Neural progenitor cell (in vitro differentiated cells): ENCODE measurements at regions not wholly inside any gene's neighbourhood (a gene's known extent, or its start where the extent isn't known, plus 50 kb on each side); places are given as distances from the start of the nearest gene placed in this dataset.

Experiments used
- DNase-seq: peaks from one replicate; pipeline ENCODE4 v3.0.0-alpha.2; 2016; ENCODE audit warnings: low spot score
- H2AFZ ChIP-seq: fragments of 200-600 bp; sonication (generic); replicated peaks from 2 replicates; pipeline ENCODE4 v1.6.1; 2016; ENCODE audit warnings: antibody characterized with exemption
- H3F3A ChIP-seq: fragments of 200-600 bp; sonication (generic); 2 replicates; pipeline ENCODE4 v1.6.1; 2016; ENCODE audit warnings: antibody characterized with exemption, low read depth
- H3K27ac ChIP-seq: fragments of 200-600 bp; sonication (generic); 2 replicates; pipeline ENCODE4 v1.5.1; 2016; ENCODE audit warnings: mild to moderate bottlenecking
- H3K27me3 ChIP-seq: fragments of 200-600 bp; sonication (generic); 2 replicates; pipeline ENCODE4 v1.6.1; 2016; ENCODE audit warnings: mild to moderate bottlenecking, moderate library complexity
- H3K36me3 ChIP-seq: fragments of 200-600 bp; sonication (generic); 2 replicates; pipeline ENCODE4 v1.5.1; 2016
- H3K4me1 ChIP-seq: fragments of 200-600 bp; sonication (generic); 2 replicates; pipeline ENCODE4 v1.6.1; 2016; ENCODE audit warnings: mixed run types
- H3K4me2 ChIP-seq: fragments of 200-600 bp; sonication (generic); 2 replicates; pipeline ENCODE4 v1.6.1; 2016
- H3K4me3 ChIP-seq: fragments of 200-600 bp; sonication (generic); 2 replicates; pipeline ENCODE4 v1.5.1; 2016
- H3K79me2 ChIP-seq: fragments of 200-600 bp; sonication (generic); 2 replicates; pipeline ENCODE4 v1.6.1; 2016; ENCODE audit warnings: low read depth
- H3K9ac ChIP-seq: fragments of 200-600 bp; sonication (generic); 2 replicates; pipeline ENCODE4 v1.6.1; 2016
- H3K9me3 ChIP-seq: fragments of 200-600 bp; sonication (generic); 2 replicates; pipeline ENCODE4 v1.5.1; 2016; ENCODE audit warnings: low read depth
- H4K20me1 ChIP-seq: fragments of 200-600 bp; sonication (generic); 2 replicates; pipeline ENCODE4 v1.6.1; 2016; ENCODE audit warnings: low read depth
- H3K27ac Mint-ChIP-seq: 3 replicates; pipeline ENCODE4 v1.8.0; 2021; ENCODE audit warnings: mixed read lengths
- H3K27me3 Mint-ChIP-seq: 2 replicates; pipeline ENCODE4 v1.8.0; 2022; ENCODE audit warnings: low read depth, mild to moderate bottlenecking, inconsistent platforms, moderate library complexity, mixed read lengths; ENCODE audit not compliant: insufficient read depth
- H3K36me3 Mint-ChIP-seq: 3 replicates; pipeline ENCODE4 v1.8.0; 2021; ENCODE audit warnings: mixed read lengths
- H3K4me1 Mint-ChIP-seq: 3 replicates; pipeline ENCODE4 v1.8.0; 2021; ENCODE audit warnings: mixed read lengths
- H3K4me3 Mint-ChIP-seq: 3 replicates; pipeline ENCODE4 v1.8.0; 2021; ENCODE audit warnings: mild to moderate bottlenecking, moderate library complexity, mixed read lengths
- H3K9me3 Mint-ChIP-seq: 3 replicates; pipeline ENCODE4 v1.8.0; 2020; ENCODE audit warnings: mixed read lengths
- CTCF ChIP-seq: fragments of 200-600 bp; sonication (generic); IDR thresholded peaks from 2 replicates; pipeline ENCODE4 v1.5.1; 2017; ENCODE audit warnings: antibody characterized with exemption, mild to moderate bottlenecking
- EZH2 ChIP-seq: fragments of 200-600 bp; sonication (generic); IDR thresholded peaks from 2 replicates; pipeline ENCODE4 v1.6.1; 2017; ENCODE audit warnings: antibody characterized with exemption, mild to moderate bottlenecking, moderate library complexity
- EZH2phosphoT487 ChIP-seq: fragments of 200-600 bp; sonication (generic); IDR thresholded peaks from 2 replicates; pipeline ENCODE4 v1.6.1; 2017; ENCODE audit warnings: antibody characterized with exemption

- no peaks in the 10 kb centered on the region for H3K79me2 ChIP-seq
- H3K27me3 Mint-ChIP-seq, result no peaks in the 10 kb centered on the region
- no peak overlapping the region for H3K9ac ChIP-seq
- no peaks in the 10 kb centered on the region for H3F3A ChIP-seq
- TF ChIP-seq EZH2, result no peak
- no peak for TF ChIP-seq CTCF
- TF ChIP-seq EZH2phosphoT487, result no peak
- H3K4me2 ChIP-seq, result no peak overlapping the region
- H3K36me3 ChIP-seq, result no peaks in the 10 kb centered on the region
- no peaks in the 10 kb centered on the region for H3K36me3 Mint-ChIP-seq
- H4K20me1 ChIP-seq, result no peaks in the 10 kb centered on the region
- no peak overlapping the region for H2AFZ ChIP-seq
- H3K9me3 Mint-ChIP-seq, result no peaks in the 10 kb centered on the region
- H3K9me3 ChIP-seq, result no peaks in the 10 kb centered on the region
- H3K27me3 ChIP-seq, result no peaks in the 10 kb centered on the region
- H3K27ac ChIP-seq, result no peak overlapping the region
- no peak overlapping the region for H3K4me3 ChIP-seq
- H3K4me1 ChIP-seq, result no peaks in the 10 kb centered on the region
- no peak overlapping the region for H3K4me3 Mint-ChIP-seq
- DNase-seq, result no peak
- H3K27ac Mint-ChIP-seq, result peak overlapping the region; percentile 40
- H3K4me1 Mint-ChIP-seq, result peaks cover 19% of the 10 kb centered on the region
These were observed 113.1 kb upstream of the FNDC3A start for GRCh38 chr13:48862572-48862971.

- no peaks in the 10 kb centered on the region for H3K27me3 Mint-ChIP-seq
- no peak overlapping the region for H3K27ac Mint-ChIP-seq
These were observed 111.6 kb upstream of the FNDC3A start for GRCh38 chr13:48864100-48864499.

GRCh38 chr13:48866249-48866648 lies 109.5 kb upstream of the FNDC3A start:
- H3K9me3 Mint-ChIP-seq, result no peaks in the 10 kb centered on the region
- no peaks in the 10 kb centered on the region for H3K27me3 Mint-ChIP-seq
- Histone ChIP-seq H3F3A (no peaks in the 10 kb centered on the region), H2AFZ (no peak overlapping the region), H3K4me1 (no peaks in the 10 kb centered on the region), H3K27me3 (no peaks in the 10 kb centered on the region), H3K36me3 (no peaks in the 10 kb centered on the region), H3K79me2 (no peaks in the 10 kb centered on the region), H3K9ac (no peak overlapping the region), H3K27ac (no peak overlapping the region), H4K20me1 (no peaks in the 10 kb centered on the region), H3K4me3 (no peak overlapping the region), H3K9me3 (no peaks in the 10 kb centered on the region), H3K4me2 (no peak overlapping the region)
- H3K4me3 Mint-ChIP-seq, result no peak overlapping the region
- DNase-seq, result no peak
- TF ChIP-seq EZH2 (no peak), CTCF (no peak), EZH2phosphoT487 (no peak)
- H3K27ac Mint-ChIP-seq, result no peak overlapping the region
- H3K36me3 Mint-ChIP-seq, result no peaks in the 10 kb centered on the region
- no peaks in the 10 kb centered on the region for H3K4me1 Mint-ChIP-seq

More at GRCh38 chr13:48864100-48864499, 111.6 kb upstream of the FNDC3A start:
- no peaks in the 10 kb centered on the region for H3K36me3 ChIP-seq
- TF ChIP-seq EZH2phosphoT487, result no peak
- no peak for TF ChIP-seq CTCF
- no peak for TF ChIP-seq EZH2
- H3K27ac ChIP-seq, result no peak overlapping the region
- H3K27me3 ChIP-seq, result no peaks in the 10 kb centered on the region
- H3K4me1 ChIP-seq, result no peaks in the 10 kb centered on the region
- peaks cover 7% of the 10 kb centered on the region for H3K4me1 Mint-ChIP-seq
- no peak overlapping the region for H3K4me3 ChIP-seq
- H3K79me2 ChIP-seq, result no peaks in the 10 kb centered on the region
- H4K20me1 ChIP-seq, result no peaks in the 10 kb centered on the region
- no peak overlapping the region for H3K9ac ChIP-seq
- H3K4me2 ChIP-seq, result no peak overlapping the region
- no peaks in the 10 kb centered on the region for H3F3A ChIP-seq
- no peak for DNase-seq
- no peak overlapping the region for H3K4me3 Mint-ChIP-seq
- no peak overlapping the region for H2AFZ ChIP-seq
- no peaks in the 10 kb centered on the region for H3K9me3 Mint-ChIP-seq
- no peaks in the 10 kb centered on the region for H3K36me3 Mint-ChIP-seq
- no peaks in the 10 kb centered on the region for H3K9me3 ChIP-seq

GRCh38 chr13:48873081-48873480 lies 102.6 kb upstream of the FNDC3A start:
- no peak for DNase-seq
- H3K27ac Mint-ChIP-seq, result no peak overlapping the region
- H3K79me2 ChIP-seq, result no peaks in the 10 kb centered on the region
- no peaks in the 10 kb centered on the region for H4K20me1 ChIP-seq
- no peaks in the 10 kb centered on the region for H3K36me3 Mint-ChIP-seq
- peaks cover 34% of the 10 kb centered on the region for H3K4me1 ChIP-seq
- no peak overlapping the region for H3K9ac ChIP-seq
- H3K4me1 Mint-ChIP-seq, result peaks cover 15% of the 10 kb centered on the region
- H3K9me3 Mint-ChIP-seq, result no peaks in the 10 kb centered on the region
- no peak overlapping the region for H3K27ac ChIP-seq
- no peak overlapping the region for H2AFZ ChIP-seq
- peaks cover 2% of the 10 kb centered on the region for H3K27me3 Mint-ChIP-seq
- H3F3A ChIP-seq, result no peaks in the 10 kb centered on the region
- no peaks in the 10 kb centered on the region for H3K36me3 ChIP-seq
- H3K4me3 ChIP-seq, result no peak overlapping the region
- no peaks in the 10 kb centered on the region for H3K9me3 ChIP-seq
- no peak overlapping the region for H3K4me2 ChIP-seq
- no peak overlapping the region for H3K4me3 Mint-ChIP-seq
- H3K27me3 ChIP-seq, result peaks cover 35% of the 10 kb centered on the region
- TF ChIP-seq EZH2phosphoT487, result no peak
- no peak for TF ChIP-seq CTCF
- TF ChIP-seq EZH2, result no peak
